Karpas-422 (cell line): ENCODE measurements at regions not wholly inside any gene's neighbourhood (a gene's known extent, or its start where the extent isn't known, plus 50 kb on each side); places are given as distances from the start of the nearest gene placed in this dataset.

ENCODE experiments used
- DNase-seq: peaks from one replicate; pipeline ENCODE4 v3.0.0-alpha.2; 2015
- H2AFZ ChIP-seq: fragments of 200-600 bp; sonication (generic); 2 replicates; pipeline ENCODE4 v1.6.1; 2014; ENCODE audit warnings: antibody characterized with exemption, low read length, mixed read lengths
- H3K27ac ChIP-seq: fragments of 200-600 bp; sonication (generic); 2 replicates; pipeline ENCODE4 v1.5.1; 2014; ENCODE audit warnings: mild to moderate bottlenecking, low read length, moderate library complexity
- H3K27me3 ChIP-seq: fragments of 200-600 bp; sonication (generic); 2 replicates; pipeline ENCODE4 v1.6.1; 2014; ENCODE audit warnings: low read length, mixed read lengths
- H3K36me3 ChIP-seq: fragments of 200-600 bp; sonication (generic); 2 replicates; pipeline ENCODE4 v1.6.1; 2014; ENCODE audit warnings: low read length, mixed read lengths; ENCODE audit not compliant: insufficient read depth
- H3K4me1 ChIP-seq: fragments of 200-600 bp; sonication (generic); 2 replicates; pipeline ENCODE4 v1.6.1; 2014; ENCODE audit warnings: mild to moderate bottlenecking, low read length, mixed read lengths
- H3K4me2 ChIP-seq: fragments of 200-600 bp; sonication (generic); 2 replicates; pipeline ENCODE4 v1.6.1; 2014; ENCODE audit warnings: low read length, low read depth, mild to moderate bottlenecking; ENCODE audit not compliant: poor library complexity, severe bottlenecking
- H3K4me3 ChIP-seq: fragments of 200-600 bp; sonication (generic); 2 replicates; pipeline ENCODE4 v1.5.1; 2014; ENCODE audit warnings: mild to moderate bottlenecking, antibody characterized with exemption, low read length, mixed read lengths
- H3K79me2 ChIP-seq: fragments of 200-600 bp; sonication (generic); 2 replicates; pipeline ENCODE4 v1.6.1; 2014; ENCODE audit warnings: mild to moderate bottlenecking, low read length, mixed read lengths
- H3K9ac ChIP-seq: fragments of 200-600 bp; sonication (generic); 2 replicates; pipeline ENCODE4 v1.6.0; 2014; ENCODE audit warnings: low read length
- H3K9me2 ChIP-seq: fragments of 200-600 bp; sonication (generic), shearing (Covaris generic); replicated peaks from 2 replicates; pipeline ENCODE4 v1.6.0; 2014; ENCODE audit warnings: mild to moderate bottlenecking, low read length, moderate library complexity; ENCODE audit not compliant: insufficient read depth
- H3K9me3 ChIP-seq: fragments of 300-700, 200-600 bp; sonication (generic); 2 replicates; pipeline ENCODE4 v1.6.1; 2014; ENCODE audit warnings: low read length, mixed read lengths
- H4K20me1 ChIP-seq: fragments of 200-600 bp; sonication (generic); 2 replicates; pipeline ENCODE4 v1.6.1; 2014; ENCODE audit warnings: mild to moderate bottlenecking, antibody characterized with exemption, low read length, low read depth; ENCODE audit not compliant: insufficient read depth

- Histone ChIP-seq H3K9ac (no peak overlapping the region), H3K36me3 (no peaks in the 10 kb centered on the region), H3K4me3 (no peak overlapping the region)
Observed at GRCh38 chr7:53087274-53087673, 51.8 kb downstream of the POM121L12 start.

DNA sequence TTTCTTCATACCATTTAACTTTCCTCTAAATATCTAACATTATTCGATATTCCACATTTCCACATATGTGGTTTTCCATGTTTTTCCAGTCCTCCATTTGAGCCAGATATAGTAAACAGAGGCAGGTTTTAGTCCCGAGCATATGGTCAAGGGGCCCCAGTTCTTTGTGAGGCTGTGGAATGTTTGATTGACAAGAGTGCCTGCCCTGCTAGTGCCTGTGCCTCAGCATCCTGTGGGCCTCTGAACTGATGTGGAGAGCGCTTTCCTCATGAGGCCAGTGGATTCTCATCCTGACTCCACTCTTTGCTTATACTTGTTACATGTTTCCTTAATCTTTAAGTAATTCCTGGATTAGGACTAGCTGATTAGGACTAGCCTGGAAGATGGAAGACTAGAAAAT is 58.8 kb downstream of the POM121L12 start:
- Histone ChIP-seq H3K27ac (no peak overlapping the region), H3K36me3 (no peaks in the 10 kb centered on the region), H2AFZ (no peak overlapping the region), H3K9ac (no peak overlapping the region), H3K4me3 (no peak overlapping the region), H3K9me3 (peaks cover 43% of the 10 kb centered on the region), H3K27me3 (no peaks in the 10 kb centered on the region), H3K79me2 (no peaks in the 10 kb centered on the region), H4K20me1 (no peaks in the 10 kb centered on the region), H3K9me2 (no peaks in the 10 kb centered on the region), H3K4me1 (no peaks in the 10 kb centered on the region), H3K4me2 (no peak overlapping the region)
- DNase-seq: no peak

More at GRCh38 chr7:53087274-53087673, 51.8 kb downstream of the POM121L12 start:
- Histone ChIP-seq H3K79me2 (no peaks in the 10 kb centered on the region), H2AFZ (no peak overlapping the region), H3K4me2 (no peak overlapping the region), H3K9me2 (no peaks in the 10 kb centered on the region), H4K20me1 (no peaks in the 10 kb centered on the region), H3K9me3 (peaks cover 41% of the 10 kb centered on the region), H3K27me3 (no peaks in the 10 kb centered on the region), H3K27ac (no peak overlapping the region), H3K4me1 (no peaks in the 10 kb centered on the region)
- no peak for DNase-seq

GRCh38 chr7:53094827-53095226 is 59.4 kb downstream of the POM121L12 start:
- Histone ChIP-seq H2AFZ (no peak overlapping the region), H4K20me1 (no peaks in the 10 kb centered on the region), H3K9me2 (no peaks in the 10 kb centered on the region), H3K79me2 (no peaks in the 10 kb centered on the region), H3K4me3 (no peak overlapping the region), H3K4me1 (no peaks in the 10 kb centered on the region), H3K27ac (no peak overlapping the region), H3K9ac (no peak overlapping the region), H3K36me3 (no peaks in the 10 kb centered on the region), H3K4me2 (no peak overlapping the region), H3K27me3 (no peaks in the 10 kb centered on the region), H3K9me3 (peaks cover 39% of the 10 kb centered on the region)
- DNase-seq: no peak

GRCh38 chr7:53095731-53096501 is 60.5 kb downstream of the POM121L12 start:
- H3K36me3 ChIP-seq: no peaks in the 10 kb centered on the region
- no peak overlapping the region for H3K4me3 ChIP-seq
- no peaks in the 10 kb centered on the region for H3K27me3 ChIP-seq
- H3K4me1 ChIP-seq: no peaks in the 10 kb centered on the region
- H3K9ac ChIP-seq: no peak overlapping the region
- no peak for DNase-seq
- no peak overlapping the region for H3K27ac ChIP-seq
- no peaks in the 10 kb centered on the region for H3K79me2 ChIP-seq
- no peak overlapping the region for H2AFZ ChIP-seq
- peaks cover 41% of the 10 kb centered on the region for H3K9me3 ChIP-seq
- no peak overlapping the region for H3K4me2 ChIP-seq
- H3K9me2 ChIP-seq: no peaks in the 10 kb centered on the region
- H4K20me1 ChIP-seq: no peaks in the 10 kb centered on the region

DNA sequence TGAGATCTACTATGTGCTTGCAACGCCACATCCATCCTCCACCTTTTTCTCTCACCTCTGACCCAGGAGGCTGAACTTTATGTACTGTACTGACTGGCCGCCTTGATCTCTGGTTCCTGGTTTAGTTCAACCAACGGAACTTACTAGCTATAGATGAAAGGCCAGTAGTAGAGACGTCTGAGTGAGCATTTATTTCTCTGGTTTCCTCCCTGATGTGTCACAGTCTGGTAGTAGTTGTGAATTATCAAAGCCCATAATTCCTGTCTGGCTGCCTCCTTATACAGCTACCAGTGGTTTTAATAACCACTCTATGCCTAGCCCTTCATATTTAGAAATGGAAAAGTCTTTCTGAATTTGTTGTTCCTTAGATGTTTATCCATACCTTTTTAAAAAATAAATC is 64.7 kb downstream of the POM121L12 start:
- H3K4me1 ChIP-seq: no peaks in the 10 kb centered on the region
- no peak for DNase-seq
- H3K9ac ChIP-seq: no peak overlapping the region
- no peak overlapping the region for H3K4me2 ChIP-seq
- H3K27me3 ChIP-seq: no peaks in the 10 kb centered on the region
- H3K79me2 ChIP-seq: no peaks in the 10 kb centered on the region
- H2AFZ ChIP-seq: no peak overlapping the region
- H3K9me2 ChIP-seq: no peaks in the 10 kb centered on the region
- H3K4me3 ChIP-seq: no peak overlapping the region
- no peaks in the 10 kb centered on the region for H4K20me1 ChIP-seq
- H3K27ac ChIP-seq: no peak overlapping the region
- peaks cover 39% of the 10 kb centered on the region for H3K9me3 ChIP-seq
- H3K36me3 ChIP-seq: no peaks in the 10 kb centered on the region

DNA sequence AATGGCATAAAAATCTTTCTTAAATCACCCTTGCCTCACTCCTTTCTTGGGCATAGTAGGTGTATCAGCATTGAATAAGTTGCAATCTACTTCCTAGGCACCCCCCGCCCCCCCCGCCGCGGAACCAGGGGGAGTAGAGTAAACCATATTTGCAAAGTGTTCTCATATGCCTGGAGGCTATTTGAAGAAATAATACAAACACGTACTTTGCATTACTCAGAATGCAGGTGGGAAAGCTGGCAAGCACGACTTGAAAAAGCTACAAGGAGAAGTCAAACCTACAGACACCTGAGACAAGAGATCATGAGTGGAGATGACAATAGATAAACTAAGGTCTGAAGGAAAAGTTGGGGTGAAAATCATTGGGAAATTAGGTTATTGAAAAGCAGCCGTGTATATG is 65.6 kb downstream of the POM121L12 start:
- no peak overlapping the region for H3K9ac ChIP-seq
- no peaks in the 10 kb centered on the region for H3K36me3 ChIP-seq
- no peaks in the 10 kb centered on the region for H3K27me3 ChIP-seq
- H3K4me1 ChIP-seq: no peaks in the 10 kb centered on the region
- no peak overlapping the region for H3K4me3 ChIP-seq
- H3K4me2 ChIP-seq: no peak overlapping the region
- H3K9me2 ChIP-seq: no peaks in the 10 kb centered on the region
- H3K9me3 ChIP-seq: peaks cover 34% of the 10 kb centered on the region
- no peak overlapping the region for H3K27ac ChIP-seq
- H3K79me2 ChIP-seq: no peaks in the 10 kb centered on the region
- no peak for DNase-seq
- no peak overlapping the region for H2AFZ ChIP-seq
- H4K20me1 ChIP-seq: no peaks in the 10 kb centered on the region

DNA sequence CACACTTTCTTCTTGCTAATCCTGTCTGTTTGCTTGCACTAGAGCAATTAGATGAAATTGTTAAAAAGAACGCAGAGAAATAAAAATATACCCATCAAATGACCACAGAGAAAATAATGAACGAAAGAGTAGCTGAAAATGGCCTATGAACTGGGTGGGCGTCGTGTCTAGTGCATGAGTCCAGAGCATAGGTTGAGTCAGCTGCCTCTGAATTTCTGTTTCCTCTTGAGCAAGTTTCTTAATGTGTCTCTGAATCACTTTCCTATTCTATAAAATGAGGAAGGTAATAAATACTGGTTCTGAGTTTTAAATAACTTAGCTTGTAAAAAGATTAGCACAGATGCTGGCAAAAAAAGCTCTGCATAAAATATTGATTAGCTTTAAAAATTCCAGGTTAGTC is 75.0 kb downstream of the POM121L12 start:
- no peak overlapping the region for H3K4me3 ChIP-seq
- H3K27me3 ChIP-seq: no peaks in the 10 kb centered on the region
- no peak overlapping the region for H3K27ac ChIP-seq
- no peak for DNase-seq
- no peak overlapping the region for H2AFZ ChIP-seq
- peaks cover 14% of the 10 kb centered on the region for H3K9me3 ChIP-seq
- H3K9ac ChIP-seq: no peak overlapping the region
- no peaks in the 10 kb centered on the region for H3K4me1 ChIP-seq
- H3K4me2 ChIP-seq: no peak overlapping the region
- H3K36me3 ChIP-seq: no peaks in the 10 kb centered on the region
- no peaks in the 10 kb centered on the region for H3K9me2 ChIP-seq
- no peaks in the 10 kb centered on the region for H4K20me1 ChIP-seq
- H3K79me2 ChIP-seq: no peaks in the 10 kb centered on the region

- H3K4me1 ChIP-seq: no peaks in the 10 kb centered on the region
- H3K27ac ChIP-seq: no peak overlapping the region
- H3K4me2 ChIP-seq: no peak overlapping the region
- no peaks in the 10 kb centered on the region for H4K20me1 ChIP-seq
- no peak overlapping the region for H3K9ac ChIP-seq
- no peaks in the 10 kb centered on the region for H3K9me2 ChIP-seq
- H3K27me3 ChIP-seq: no peaks in the 10 kb centered on the region
- H3K36me3 ChIP-seq: no peaks in the 10 kb centered on the region
- H3K79me2 ChIP-seq: no peaks in the 10 kb centered on the region
- H2AFZ ChIP-seq: no peak overlapping the region
- peaks cover 14% of the 10 kb centered on the region for H3K9me3 ChIP-seq
- no peak for DNase-seq
- no peak overlapping the region for H3K4me3 ChIP-seq
Observed at GRCh38 chr7:53111031-53111430, 75.6 kb downstream of the POM121L12 start.
